Lower leg skin (tissue), 3 donors: ENCODE measurements at regions not wholly inside any gene's neighbourhood (a gene's known extent, or its start where the extent isn't known, plus 50 kb on each side); places are given as distances from the start of the nearest gene placed in this dataset.

Experiments
- POLR2A ChIP-seq, 2 donors: fragments of 450-650 bp; IDR thresholded peaks; one replicate each; pipeline ENCODE4 v1.6.1; 2016 to 2017; ENCODE audit warnings: antibody characterized with exemption in 2 of 2, mild to moderate bottlenecking in 1 of 2, moderate library complexity in 1 of 2
- TF ChIP-seq, protein P1 (sequence below), 3 donors: fragments of 450-650 bp; IDR thresholded peaks; one replicate each; pipeline ENCODE4 v1.5.1; 2016; ENCODE audit warnings: antibody characterized with exemption in 3 of 3, mild to moderate bottlenecking in 3 of 3, moderate library complexity in 2 of 3

DNA sequence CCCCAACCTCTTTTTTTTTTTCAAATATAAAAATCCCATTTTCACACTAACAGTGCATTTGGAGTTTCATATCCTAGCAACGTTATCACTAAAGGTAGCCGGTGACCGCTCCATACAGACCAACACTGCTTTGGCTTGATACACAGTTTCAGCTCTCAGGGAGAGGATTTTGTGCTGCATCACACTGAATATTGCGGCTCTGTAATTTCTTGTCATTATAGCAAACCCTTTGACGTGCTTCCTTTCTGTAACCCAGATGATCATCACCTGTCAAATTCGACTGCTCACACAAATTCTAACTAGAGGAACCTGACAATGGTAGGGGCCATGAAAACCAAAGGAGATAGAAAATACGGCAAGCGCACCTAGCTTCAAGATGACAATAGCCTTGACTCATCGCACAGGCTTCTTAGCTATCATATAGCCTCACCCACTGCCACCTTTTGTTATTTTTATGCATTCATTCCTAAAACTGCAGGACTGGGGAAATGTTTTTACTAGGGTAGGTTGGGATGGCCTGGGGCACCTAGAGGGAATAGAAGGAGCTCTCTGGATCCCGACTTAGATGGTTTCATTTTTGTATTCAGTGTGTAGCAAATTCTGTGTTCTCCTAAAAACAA lies 582.9 kb upstream of the PIK3C3 start:
- TF ChIP-seq, protein P1, sequence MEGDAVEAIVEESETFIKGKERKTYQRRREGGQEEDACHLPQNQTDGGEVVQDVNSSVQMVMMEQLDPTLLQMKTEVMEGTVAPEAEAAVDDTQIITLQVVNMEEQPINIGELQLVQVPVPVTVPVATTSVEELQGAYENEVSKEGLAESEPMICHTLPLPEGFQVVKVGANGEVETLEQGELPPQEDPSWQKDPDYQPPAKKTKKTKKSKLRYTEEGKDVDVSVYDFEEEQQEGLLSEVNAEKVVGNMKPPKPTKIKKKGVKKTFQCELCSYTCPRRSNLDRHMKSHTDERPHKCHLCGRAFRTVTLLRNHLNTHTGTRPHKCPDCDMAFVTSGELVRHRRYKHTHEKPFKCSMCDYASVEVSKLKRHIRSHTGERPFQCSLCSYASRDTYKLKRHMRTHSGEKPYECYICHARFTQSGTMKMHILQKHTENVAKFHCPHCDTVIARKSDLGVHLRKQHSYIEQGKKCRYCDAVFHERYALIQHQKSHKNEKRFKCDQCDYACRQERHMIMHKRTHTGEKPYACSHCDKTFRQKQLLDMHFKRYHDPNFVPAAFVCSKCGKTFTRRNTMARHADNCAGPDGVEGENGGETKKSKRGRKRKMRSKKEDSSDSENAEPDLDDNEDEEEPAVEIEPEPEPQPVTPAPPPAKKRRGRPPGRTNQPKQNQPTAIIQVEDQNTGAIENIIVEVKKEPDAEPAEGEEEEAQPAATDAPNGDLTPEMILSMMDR (IDR thresholded peaks at IDR 0.05) = no peak
- no peak for TF ChIP-seq POLR2A (IDR thresholded peaks at IDR 0.05)
